ENCODE measurements at regions not wholly inside any gene's neighbourhood (a gene's known extent, or its start where the extent isn't known, plus 50 kb on each side); places are given as distances from the start of the nearest gene placed in this dataset.

DNA sequence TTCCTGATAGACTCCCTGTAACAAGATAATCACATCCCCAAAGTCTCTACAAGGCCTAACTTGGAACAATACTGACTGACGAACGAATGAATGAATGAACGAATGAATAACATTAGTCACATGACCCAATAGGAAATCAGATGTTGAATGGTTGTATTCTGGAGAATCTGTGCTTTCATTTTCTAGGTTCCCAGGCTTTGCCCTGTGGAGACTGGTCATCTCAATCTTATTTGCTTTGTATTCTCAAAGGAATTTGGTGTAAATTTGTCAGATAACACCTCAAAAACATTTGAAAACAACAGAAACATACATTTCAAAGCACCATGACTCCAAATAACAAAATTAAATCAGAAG lies 69.6 kb upstream of the COL1A2 start:
- H3K4me1 Mint-ChIP-seq = no peaks in the 10 kb centered on the region
- H3K4me2 ChIP-seq (replicated peaks; ENCODE audit: extremely low read depth, low read length, poor library complexity, severe bottlenecking) = no peak overlapping the region
- no peaks in the 10 kb centered on the region for H3K36me3 ChIP-seq (replicated peaks in 1 of 2; ENCODE audit: control insufficient read depth in 1 of 2, insufficient read depth in 2 of 2, low read length in 2 of 2)
- H3K9ac ChIP-seq (ENCODE audit: insufficient read depth, low read length, poor library complexity, severe bottlenecking) = no peak overlapping the region
- no peak for TF ChIP-seq CTCF (IDR thresholded peaks at IDR 0.05)
- no peak overlapping the region for H3K4me3 Mint-ChIP-seq
- intact Hi-C loops (cut with micrococcal nuclease) = no loop called here
- no peaks in the 10 kb centered on the region for H3K4me1 ChIP-seq (ENCODE audit: control insufficient read depth in 1 of 2, insufficient read depth in 2 of 2, low read length in 2 of 2)
- H4K20me1 ChIP-seq (ENCODE audit: insufficient read depth, low read length) = no peaks in the 10 kb centered on the region
- H3K4me3 ChIP-seq (replicated peaks in 1 of 3; ENCODE audit: low read depth in 2 of 3, low read length in 3 of 3) = no peak overlapping the region
- DNase-seq = no peak
- no peaks in the 10 kb centered on the region for H3K27me3 ChIP-seq (ENCODE audit: control insufficient read depth in 2 of 2, insufficient read depth in 2 of 2, low read length in 2 of 2)
- H3K27me3 Mint-ChIP-seq (ENCODE audit: low read depth in 3 of 3) = peaks cover 0 to 1% (median 0%) of the 10 kb centered on the region in 3 donors
- H3K9me3 ChIP-seq (replicated peaks in 1 of 2; ENCODE audit: control insufficient read depth in 1 of 2, insufficient read depth in 1 of 2, low read length in 2 of 2) = peaks cover 0 to 8% of the 10 kb centered on the region in 2 donors
- WGBS (ENCODE audit: insufficient coverage) = no CpG with 5 or more reads among the region's 3 CpGs
- H3K9me3 Mint-ChIP-seq = peaks cover 7 to 20% (median 15%) of the 10 kb centered on the region in 7 donors
- no peaks in the 10 kb centered on the region for H3K79me2 ChIP-seq (ENCODE audit: insufficient read depth, low read length)
- no peak overlapping the region for H3K27ac ChIP-seq (ENCODE audit: low read depth in 1 of 2, low read length in 2 of 2)
- H3K27ac Mint-ChIP-seq = no peak overlapping the region
- H3K36me3 Mint-ChIP-seq = no peaks in the 10 kb centered on the region
- H2AFZ ChIP-seq (ENCODE audit: insufficient read depth, low read depth, low read length, poor library complexity, severe bottlenecking) = no peak overlapping the region

GRCh38 chr7:94330269-94331020 lies 64.2 kb upstream of the COL1A2 start:
- Histone ChIP-seq H3K4me3 (replicated peaks in 1 of 3; ENCODE audit: low read depth in 2 of 3, low read length in 3 of 3) (no peak overlapping the region), H3K9me3 (replicated peaks in 1 of 2; ENCODE audit: control insufficient read depth in 1 of 2, insufficient read depth in 1 of 2, low read length in 2 of 2) (no peaks in the 10 kb centered on the region), H3K4me1 (ENCODE audit: control insufficient read depth in 1 of 2, insufficient read depth in 2 of 2, low read length in 2 of 2) (no peaks in the 10 kb centered on the region), H3K9ac (ENCODE audit: insufficient read depth, low read length, poor library complexity, severe bottlenecking) (no peak overlapping the region), H3K4me2 (replicated peaks; ENCODE audit: extremely low read depth, low read length, poor library complexity, severe bottlenecking) (no peak overlapping the region), H3K27ac (ENCODE audit: low read depth in 1 of 2, low read length in 2 of 2) (no peak overlapping the region), H4K20me1 (ENCODE audit: insufficient read depth, low read length) (no peaks in the 10 kb centered on the region), H3K36me3 (replicated peaks in 1 of 2; ENCODE audit: control insufficient read depth in 1 of 2, insufficient read depth in 2 of 2, low read length in 2 of 2) (no peaks in the 10 kb centered on the region), H3K27me3 (ENCODE audit: control insufficient read depth in 2 of 2, insufficient read depth in 2 of 2, low read length in 2 of 2) (no peaks in the 10 kb centered on the region), H3K79me2 (ENCODE audit: insufficient read depth, low read length) (no peaks in the 10 kb centered on the region), H2AFZ (ENCODE audit: insufficient read depth, low read depth, low read length, poor library complexity, severe bottlenecking) (no peak overlapping the region)
- 93% methylated on average over 3 of the region's 7 CpGs for WGBS (ENCODE audit: insufficient coverage)
- Mint-ChIP-seq H3K4me3 (no peak overlapping the region), H3K36me3 (no peaks in the 10 kb centered on the region), H3K27ac (no peak overlapping the region), H3K27me3 (ENCODE audit: low read depth in 3 of 3) (peaks cover 0 to 3% (median 1%) of the 10 kb centered on the region in 3 donors), H3K9me3 (peaks cover 0 to 3% (median 2%) of the 10 kb centered on the region in 7 donors), H3K4me1 (no peaks in the 10 kb centered on the region)
- DNase-seq = no peak
- no peak for TF ChIP-seq CTCF (IDR thresholded peaks at IDR 0.05)
- intact Hi-C loops (cut with micrococcal nuclease) = no loop called here

All from CD14-positive monocyte (primary cell).